WTC11 (cell line): ENCODE measurements at regions not wholly inside any gene's neighbourhood (a gene's known extent, or its start where the extent isn't known, plus 50 kb on each side); places are given as distances from the start of the nearest gene placed in this dataset.

Source experiments
- GRHL2 ChIP-seq: fragments of 250-450 bp; sonication (Bioruptor Pico); IDR thresholded peaks from 2 replicates; pipeline ENCODE4 v1.8.0; 2022; ENCODE audit warnings: mild to moderate bottlenecking, moderate library complexity; ENCODE audit not compliant: insufficient replicate concordance, severe bottlenecking
- JUN ChIP-seq: sonication (generic); formaldehyde crosslinking; IDR thresholded peaks from 2 replicates; pipeline ENCODE4 v1.8.0; 2023; ENCODE audit warnings: mild to moderate bottlenecking, missing genetic modification reagents
- NR2C2 ChIP-seq: sonication (generic); formaldehyde crosslinking; IDR thresholded peaks from 2 replicates; pipeline ENCODE4 v1.8.0; 2022; ENCODE audit warnings: mild to moderate bottlenecking, missing genetic modification reagents
- OVOL2 ChIP-seq: fragments of 250-450 bp; sonication (Bioruptor Pico); IDR thresholded peaks from 2 replicates; pipeline ENCODE4 v1.9.0; 2021; ENCODE audit warnings: mild to moderate bottlenecking, borderline replicate concordance
- TF ChIP-seq, protein P1 (sequence below): fragments of 200-600 bp; IDR thresholded peaks from 2 replicates; pipeline ENCODE4 v1.8.0; 2022; ENCODE audit warnings: antibody characterized with exemption
- TF ChIP-seq, protein P2 (sequence below): fragments of 250-450 bp; sonication (Bioruptor Pico); IDR thresholded peaks from 2 replicates; pipeline ENCODE4 v1.9.0; 2021; ENCODE audit warnings: mild to moderate bottlenecking
- TF ChIP-seq, protein P3 (sequence below): sonication (generic); formaldehyde crosslinking; conservative IDR thresholded peaks from 2 replicates; pipeline ENCODE4 v1.8.1; 2023; ENCODE audit warnings: mild to moderate bottlenecking, low read depth, missing genetic modification reagents, moderate library complexity
- TF ChIP-seq, protein P4 (sequence below): sonication (generic); formaldehyde crosslinking; IDR thresholded peaks from 2 replicates; pipeline ENCODE4 v1.8.0; 2022; ENCODE audit warnings: mild to moderate bottlenecking, missing genetic modification reagents
- TF ChIP-seq, protein P5 (sequence below): sonication (generic); formaldehyde crosslinking; IDR thresholded peaks from 2 replicates; pipeline ENCODE4 v1.8.1; 2023; ENCODE audit warnings: mild to moderate bottlenecking, missing genetic modification reagents, moderate library complexity

DNA sequence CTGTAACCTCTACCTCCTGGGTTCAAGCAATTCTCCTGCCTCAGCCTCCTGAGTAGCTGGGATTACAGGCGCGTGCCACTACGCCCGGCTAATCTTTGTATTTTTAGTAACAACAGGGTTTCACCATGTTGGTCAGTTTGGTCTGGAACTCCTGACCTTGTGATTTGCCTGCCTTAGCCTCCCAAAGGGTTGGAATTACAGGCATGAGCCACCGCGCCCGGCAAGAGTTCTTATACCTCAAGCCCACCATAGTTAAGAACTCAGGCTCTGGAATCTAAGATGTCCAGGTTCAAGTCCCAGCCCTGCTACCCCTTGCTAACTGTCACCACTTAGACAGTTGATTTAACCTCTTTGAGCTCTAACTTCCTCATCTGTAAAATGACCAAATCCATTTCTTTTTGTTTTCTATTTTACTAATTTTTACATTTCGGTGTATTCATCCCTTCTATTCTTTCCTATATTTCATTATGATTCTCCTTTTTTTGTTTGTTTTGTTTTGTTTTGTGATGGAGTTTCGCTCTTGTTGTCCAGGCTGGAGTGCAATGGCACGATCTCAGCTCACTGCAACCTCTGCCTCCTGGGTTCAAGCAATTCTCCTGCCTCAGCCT lies 104.8 kb upstream of the ZNF217 start:
- TF ChIP-seq, protein P1, sequence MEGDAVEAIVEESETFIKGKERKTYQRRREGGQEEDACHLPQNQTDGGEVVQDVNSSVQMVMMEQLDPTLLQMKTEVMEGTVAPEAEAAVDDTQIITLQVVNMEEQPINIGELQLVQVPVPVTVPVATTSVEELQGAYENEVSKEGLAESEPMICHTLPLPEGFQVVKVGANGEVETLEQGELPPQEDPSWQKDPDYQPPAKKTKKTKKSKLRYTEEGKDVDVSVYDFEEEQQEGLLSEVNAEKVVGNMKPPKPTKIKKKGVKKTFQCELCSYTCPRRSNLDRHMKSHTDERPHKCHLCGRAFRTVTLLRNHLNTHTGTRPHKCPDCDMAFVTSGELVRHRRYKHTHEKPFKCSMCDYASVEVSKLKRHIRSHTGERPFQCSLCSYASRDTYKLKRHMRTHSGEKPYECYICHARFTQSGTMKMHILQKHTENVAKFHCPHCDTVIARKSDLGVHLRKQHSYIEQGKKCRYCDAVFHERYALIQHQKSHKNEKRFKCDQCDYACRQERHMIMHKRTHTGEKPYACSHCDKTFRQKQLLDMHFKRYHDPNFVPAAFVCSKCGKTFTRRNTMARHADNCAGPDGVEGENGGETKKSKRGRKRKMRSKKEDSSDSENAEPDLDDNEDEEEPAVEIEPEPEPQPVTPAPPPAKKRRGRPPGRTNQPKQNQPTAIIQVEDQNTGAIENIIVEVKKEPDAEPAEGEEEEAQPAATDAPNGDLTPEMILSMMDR, result no peak
- TF ChIP-seq, protein P2, sequence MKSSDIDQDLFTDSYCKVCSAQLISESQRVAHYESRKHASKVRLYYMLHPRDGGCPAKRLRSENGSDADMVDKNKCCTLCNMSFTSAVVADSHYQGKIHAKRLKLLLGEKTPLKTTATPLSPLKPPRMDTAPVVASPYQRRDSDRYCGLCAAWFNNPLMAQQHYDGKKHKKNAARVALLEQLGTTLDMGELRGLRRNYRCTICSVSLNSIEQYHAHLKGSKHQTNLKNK (CRISPR knock-in tag), result no peak
- TF ChIP-seq, protein P3, sequence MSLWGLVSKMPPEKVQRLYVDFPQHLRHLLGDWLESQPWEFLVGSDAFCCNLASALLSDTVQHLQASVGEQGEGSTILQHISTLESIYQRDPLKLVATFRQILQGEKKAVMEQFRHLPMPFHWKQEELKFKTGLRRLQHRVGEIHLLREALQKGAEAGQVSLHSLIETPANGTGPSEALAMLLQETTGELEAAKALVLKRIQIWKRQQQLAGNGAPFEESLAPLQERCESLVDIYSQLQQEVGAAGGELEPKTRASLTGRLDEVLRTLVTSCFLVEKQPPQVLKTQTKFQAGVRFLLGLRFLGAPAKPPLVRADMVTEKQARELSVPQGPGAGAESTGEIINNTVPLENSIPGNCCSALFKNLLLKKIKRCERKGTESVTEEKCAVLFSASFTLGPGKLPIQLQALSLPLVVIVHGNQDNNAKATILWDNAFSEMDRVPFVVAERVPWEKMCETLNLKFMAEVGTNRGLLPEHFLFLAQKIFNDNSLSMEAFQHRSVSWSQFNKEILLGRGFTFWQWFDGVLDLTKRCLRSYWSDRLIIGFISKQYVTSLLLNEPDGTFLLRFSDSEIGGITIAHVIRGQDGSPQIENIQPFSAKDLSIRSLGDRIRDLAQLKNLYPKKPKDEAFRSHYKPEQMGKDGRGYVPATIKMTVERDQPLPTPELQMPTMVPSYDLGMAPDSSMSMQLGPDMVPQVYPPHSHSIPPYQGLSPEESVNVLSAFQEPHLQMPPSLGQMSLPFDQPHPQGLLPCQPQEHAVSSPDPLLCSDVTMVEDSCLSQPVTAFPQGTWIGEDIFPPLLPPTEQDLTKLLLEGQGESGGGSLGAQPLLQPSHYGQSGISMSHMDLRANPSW, result no peak
- TF ChIP-seq GRHL2 (CRISPR knock-in tag) (no peak), NR2C2 (CRISPR knock-in tag) (no peak), JUN (no peak), OVOL2 (no peak)
- TF ChIP-seq, protein P4, sequence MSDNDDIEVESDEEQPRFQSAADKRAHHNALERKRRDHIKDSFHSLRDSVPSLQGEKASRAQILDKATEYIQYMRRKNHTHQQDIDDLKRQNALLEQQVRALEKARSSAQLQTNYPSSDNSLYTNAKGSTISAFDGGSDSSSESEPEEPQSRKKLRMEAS (CRISPR knock-in tag), result no peak
- TF ChIP-seq, protein P5, sequence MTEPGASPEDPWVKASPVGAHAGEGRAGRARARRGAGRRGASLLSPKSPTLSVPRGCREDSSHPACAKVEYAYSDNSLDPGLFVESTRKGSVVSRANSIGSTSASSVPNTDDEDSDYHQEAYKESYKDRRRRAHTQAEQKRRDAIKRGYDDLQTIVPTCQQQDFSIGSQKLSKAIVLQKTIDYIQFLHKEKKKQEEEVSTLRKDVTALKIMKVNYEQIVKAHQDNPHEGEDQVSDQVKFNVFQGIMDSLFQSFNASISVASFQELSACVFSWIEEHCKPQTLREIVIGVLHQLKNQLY, result no peak
